ENCODE measurements at regions not wholly inside any gene's neighbourhood (a gene's known extent, or its start where the extent isn't known, plus 50 kb on each side); places are given as distances from the start of the nearest gene placed in this dataset.

GRCh38 chr18:26642440-26643348, 94.3 kb upstream of the KCTD1 start:
- H3K36me3 ChIP-seq, result no peaks in the 10 kb centered on the region
- TF ChIP-seq CTCF (IDR thresholded peaks at IDR 0.05 in 4 of 5, conservative IDR thresholded peaks at IDR 0.05 in 1 of 5) (no peak), POLR2A (IDR thresholded peaks at IDR 0.05) (no peak)
- in situ Hi-C loops (cut with MboI; ENCODE audit: low sequenced_read_pairs in 4 of 4), result loop anchor here in 2 of 4 donors (10.0 to 25.0 kb wide), 2 partner anchors 230 to 238 kb away; no protein-coding TSS in a partner anchor
- intact Hi-C loops (cut with DNase I; ENCODE audit: low total_unique reads), result no loop called here
- no peaks in the 10 kb centered on the region for H3K4me1 ChIP-seq
- no peak overlapping the region for H3K27ac ChIP-seq
- H3K9me3 ChIP-seq, result no peaks in the 10 kb centered on the region
- H3K4me3 ChIP-seq, result no peak overlapping the region
- ATAC-seq (no peak), DNase-seq (no peak)
- H3K27me3 ChIP-seq, result no peaks in the 10 kb centered on the region

GRCh38 chr18:26640541-26640940, 92.2 kb upstream of the KCTD1 start:
- intact Hi-C loops (cut with DNase I; ENCODE audit: low total_unique reads) (no loop called here), in situ Hi-C loops (cut with MboI; ENCODE audit: low sequenced_read_pairs in 4 of 4) (loop anchor here in 2 of 4 donors (10.0 to 25.0 kb wide), 2 partner anchors 228 to 236 kb away; no protein-coding TSS in a partner anchor)
- Histone ChIP-seq H3K4me1 (no peaks in the 10 kb centered on the region), H3K4me3 (no peak overlapping the region), H3K27ac (no peak overlapping the region), H3K9me3 (no peaks in the 10 kb centered on the region), H3K27me3 (no peaks in the 10 kb centered on the region), H3K36me3 (no peaks in the 10 kb centered on the region)
- ATAC-seq (no peak), DNase-seq (no peak)
- TF ChIP-seq POLR2A (IDR thresholded peaks at IDR 0.05), result no peak
- TF ChIP-seq CTCF (IDR thresholded peaks at IDR 0.05 in 4 of 5, conservative IDR thresholded peaks at IDR 0.05 in 1 of 5), result no peak

GRCh38 chr18:26639149-26639548, 90.8 kb upstream of the KCTD1 start:
- Histone ChIP-seq H3K27me3 (no peaks in the 10 kb centered on the region), H3K4me1 (no peaks in the 10 kb centered on the region), H3K9me3 (no peaks in the 10 kb centered on the region), H3K36me3 (no peaks in the 10 kb centered on the region), H3K27ac (no peak overlapping the region), H3K4me3 (no peak overlapping the region)
- no peak for TF ChIP-seq CTCF (IDR thresholded peaks at IDR 0.05 in 4 of 5, conservative IDR thresholded peaks at IDR 0.05 in 1 of 5)
- in situ Hi-C loops (cut with MboI; ENCODE audit: low sequenced_read_pairs in 4 of 4) (loop anchor here in 1 of 4 donors (25.0 kb wide), 1 partner anchor 227 kb away; no protein-coding TSS in a partner anchor), intact Hi-C loops (cut with DNase I; ENCODE audit: low total_unique reads) (no loop called here)
- ATAC-seq (no peak), DNase-seq (no peak)

GRCh38 chr18:26637983-26638382, 89.6 kb upstream of the KCTD1 start:
- no peak for ATAC-seq
- no peak for DNase-seq
- Histone ChIP-seq H3K27ac (no peak overlapping the region), H3K4me3 (no peak overlapping the region), H3K4me1 (no peaks in the 10 kb centered on the region), H3K36me3 (no peaks in the 10 kb centered on the region), H3K27me3 (no peaks in the 10 kb centered on the region), H3K9me3 (no peaks in the 10 kb centered on the region)
- in situ Hi-C loops (cut with MboI; ENCODE audit: low sequenced_read_pairs in 4 of 4) (loop anchor here in 1 of 4 donors (25.0 kb wide), 1 partner anchor 226 kb away; no protein-coding TSS in a partner anchor), intact Hi-C loops (cut with DNase I; ENCODE audit: low total_unique reads) (no loop called here)
- no peak for TF ChIP-seq POLR2A (IDR thresholded peaks at IDR 0.05)
- no peak for TF ChIP-seq CTCF (IDR thresholded peaks at IDR 0.05 in 4 of 5, conservative IDR thresholded peaks at IDR 0.05 in 1 of 5)

Data from gastrocnemius medialis (tissue), 4 donors.